ENCODE measurements at regions not wholly inside any gene's neighbourhood (a gene's known extent, or its start where the extent isn't known, plus 50 kb on each side); places are given as distances from the start of the nearest gene placed in this dataset.

- POLR2A ChIA-PET, result no interaction called here
- Histone ChIP-seq H3K27ac (ENCODE audit: low read depth, low read length) (no peak overlapping the region), H3K9me3 (ENCODE audit: control insufficient read depth, insufficient read depth, low read length) (peaks cover 72% of the 10 kb centered on the region), H3K27me3 (ENCODE audit: control insufficient read depth, insufficient read depth, low read length) (no peaks in the 10 kb centered on the region), H3K4me3 (ENCODE audit: low read depth, low read length) (no peak overlapping the region)
- CTCF ChIA-PET, result no interaction called here
- TF ChIP-seq CTCF (IDR thresholded peaks at IDR 0.05; ENCODE audit: low read depth, low read length), result no peak
- DNase-seq (ENCODE audit: low read depth, low spot score), result no peak
Measured at GRCh38 chr5:2895196-2895595, 143.7 kb upstream of the IRX2 start.

- ChIA-PET CTCF (no interaction called here), POLR2A (no interaction called here)
- Histone ChIP-seq H3K4me3 (ENCODE audit: low read depth, low read length) (no peak overlapping the region), H3K9me3 (ENCODE audit: control insufficient read depth, insufficient read depth, low read length) (peaks cover 75% of the 10 kb centered on the region), H3K27me3 (ENCODE audit: control insufficient read depth, insufficient read depth, low read length) (no peaks in the 10 kb centered on the region), H3K27ac (ENCODE audit: low read depth, low read length) (no peak overlapping the region)
- DNase-seq (ENCODE audit: low read depth, low spot score), result no peak
- no peak for TF ChIP-seq CTCF (IDR thresholded peaks at IDR 0.05; ENCODE audit: low read depth, low read length)
Measured at GRCh38 chr5:2894736-2895135, 143.3 kb upstream of the IRX2 start.

DNA sequence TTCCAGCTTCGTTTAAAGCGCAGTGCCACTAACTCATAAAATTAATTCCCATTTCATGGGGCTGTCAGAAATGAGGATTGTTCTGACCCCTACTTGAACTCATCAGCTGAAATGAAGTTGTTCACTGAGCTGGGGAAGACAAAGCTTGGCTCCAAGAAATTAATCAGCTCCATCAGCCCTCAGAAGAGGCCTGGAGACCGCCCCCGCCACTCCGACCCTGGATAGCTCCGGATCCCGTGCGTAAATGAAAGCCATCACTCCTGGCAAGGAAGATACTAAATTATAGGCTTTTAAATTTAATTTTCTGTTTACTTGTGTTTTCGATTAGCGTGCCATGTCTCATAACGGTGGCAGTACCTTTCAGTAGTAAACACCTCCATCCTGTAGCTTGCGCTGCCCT, 142.8 kb upstream of the IRX2 start:
- no peak for TF ChIP-seq CTCF (IDR thresholded peaks at IDR 0.05; ENCODE audit: low read depth, low read length)
- Histone ChIP-seq H3K4me3 (ENCODE audit: low read depth, low read length) (no peak overlapping the region), H3K27me3 (ENCODE audit: control insufficient read depth, insufficient read depth, low read length) (no peaks in the 10 kb centered on the region), H3K27ac (ENCODE audit: low read depth, low read length) (no peak overlapping the region), H3K9me3 (ENCODE audit: control insufficient read depth, insufficient read depth, low read length) (peaks cover 75% of the 10 kb centered on the region)
- POLR2A ChIA-PET, result no interaction called here
- no peak for DNase-seq (ENCODE audit: low read depth, low spot score)
- CTCF ChIA-PET, result no interaction called here

GRCh38 chr5:2892466-2893000, 141.1 kb upstream of the IRX2 start:
- CTCF ChIA-PET, result no interaction called here
- TF ChIP-seq CTCF (IDR thresholded peaks at IDR 0.05; ENCODE audit: low read depth, low read length), result no peak
- no peaks in the 10 kb centered on the region for H3K27me3 ChIP-seq (ENCODE audit: control insufficient read depth, insufficient read depth, low read length)

DNA sequence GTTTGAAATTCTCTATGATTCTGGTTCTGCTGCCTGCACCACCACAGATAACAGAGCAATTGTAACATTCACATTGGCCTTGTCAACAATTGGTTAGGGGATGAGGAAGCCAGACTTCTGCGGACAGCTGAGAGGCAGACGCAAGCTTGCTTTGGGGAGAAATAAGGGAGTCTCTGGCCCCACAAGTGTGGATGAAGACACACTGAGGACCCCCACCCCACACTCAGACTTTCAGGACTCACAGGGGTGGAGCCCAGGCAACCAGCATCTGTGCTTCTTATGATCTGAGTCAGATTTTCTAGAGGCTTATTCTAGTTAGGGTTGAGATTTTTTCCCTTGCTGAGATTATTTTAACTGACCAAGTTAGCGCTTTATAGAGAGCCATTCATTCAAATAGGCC, 140.3 kb upstream of the IRX2 start:
- POLR2A ChIA-PET, result no interaction called here
- CTCF ChIA-PET, result no interaction called here

More at GRCh38 chr5:2892466-2893000, 141.1 kb upstream of the IRX2 start:
- Histone ChIP-seq H3K9me3 (ENCODE audit: control insufficient read depth, insufficient read depth, low read length) (peaks cover 75% of the 10 kb centered on the region), H3K4me3 (ENCODE audit: low read depth, low read length) (no peak overlapping the region), H3K27ac (ENCODE audit: low read depth, low read length) (no peak overlapping the region)
- POLR2A ChIA-PET, result no interaction called here
- DNase-seq (ENCODE audit: low read depth, low spot score), result no peak

More for the DNA sequence above, 140.3 kb upstream of the IRX2 start:
- H3K27me3 ChIP-seq (ENCODE audit: control insufficient read depth, insufficient read depth, low read length), result no peaks in the 10 kb centered on the region
- peaks cover 72% of the 10 kb centered on the region for H3K9me3 ChIP-seq (ENCODE audit: control insufficient read depth, insufficient read depth, low read length)
- no peak overlapping the region for H3K27ac ChIP-seq (ENCODE audit: low read depth, low read length)
- no peak for TF ChIP-seq CTCF (IDR thresholded peaks at IDR 0.05; ENCODE audit: low read depth, low read length)
- no peak for DNase-seq (ENCODE audit: low read depth, low spot score)
- no peak overlapping the region for H3K4me3 ChIP-seq (ENCODE audit: low read depth, low read length)
